ENCODE measurements at regions not wholly inside any gene's neighbourhood (a gene's known extent, or its start where the extent isn't known, plus 50 kb on each side); places are given as distances from the start of the nearest gene placed in this dataset.

GRCh38 chr17:12242345-12242954 lies 221.8 kb downstream of the MAP2K4 start:
- DNase-seq = peak in 1 of 2 donors; percentile 67
- H3K9me3 ChIP-seq = no peaks in the 10 kb centered on the region
- intact Hi-C loops (cut with DNase I; ENCODE audit: low total_unique reads) = no loop called here
- H3K27me3 ChIP-seq = no peaks in the 10 kb centered on the region
- 35 to 62% (median 57%) methylated on average over 9 of the region's 9 CpGs for WGBS, 5 donors
- peak overlapping the region in 1 of 5 donors; percentile 13 for H3K27ac ChIP-seq
- TF ChIP-seq POLR2AphosphoS5 (IDR thresholded peaks at IDR 0.05) (peak in 1 of 3 donors; percentile 23), POLR2A (IDR thresholded peaks at IDR 0.05) (no peak)
- H3K4me3 ChIP-seq = no peak overlapping the region
- H3K4me1 ChIP-seq = peaks cover 0 to 16% (median 8%) of the 10 kb centered on the region in 4 donors
- no peaks in the 10 kb centered on the region for H3K36me3 ChIP-seq

- Histone ChIP-seq H3K36me3 (no peaks in the 10 kb centered on the region), H3K4me1 (peaks cover 0 to 11% (median 2%) of the 10 kb centered on the region in 4 donors), H3K4me3 (no peak overlapping the region), H3K27ac (no peak overlapping the region), H3K9me3 (no peaks in the 10 kb centered on the region), H3K27me3 (no peaks in the 10 kb centered on the region)
- 54 to 72% (median 67%) methylated on average over 2 of the region's 2 CpGs for WGBS, 5 donors
- peak in 1 of 2 donors; percentile 47 for DNase-seq
- intact Hi-C loops (cut with DNase I; ENCODE audit: low total_unique reads) = no loop called here
- no peak for TF ChIP-seq EP300 (IDR thresholded peaks at IDR 0.05)
- no peak for TF ChIP-seq CTCF (IDR thresholded peaks at IDR 0.05)
- no peak for TF ChIP-seq POLR2AphosphoS5 (IDR thresholded peaks at IDR 0.05)
Measured at GRCh38 chr17:12247761-12248160, 227.1 kb downstream of the MAP2K4 start.

GRCh38 chr17:12250973-12251372 lies 230.3 kb downstream of the MAP2K4 start:
- Histone ChIP-seq H3K27ac (no peak overlapping the region), H3K4me1 (peaks cover 0 to 13% (median 0%) of the 10 kb centered on the region in 4 donors), H3K4me3 (no peak overlapping the region), H3K36me3 (no peaks in the 10 kb centered on the region), H3K27me3 (no peaks in the 10 kb centered on the region), H3K9me3 (no peaks in the 10 kb centered on the region)
- TF ChIP-seq POLR2A (IDR thresholded peaks at IDR 0.05) (no peak), POLR2AphosphoS5 (IDR thresholded peaks at IDR 0.05) (no peak), EP300 (IDR thresholded peaks at IDR 0.05) (no peak), CTCF (IDR thresholded peaks at IDR 0.05) (no peak)
- DNase-seq = no peak
- intact Hi-C loops (cut with DNase I; ENCODE audit: low total_unique reads) = loop anchor here (10.0 kb wide), 3 partner anchors 76 to 744 kb away; no protein-coding TSS in a partner anchor
- WGBS, 5 donors = 83 to 98% (median 92%) methylated on average over 4 of the region's 4 CpGs

GRCh38 chr17:12252462-12252861 lies 231.8 kb downstream of the MAP2K4 start:
- DNase-seq = no peak
- WGBS, 5 donors = 33 to 57% (median 42%) methylated on average over 6 of the region's 6 CpGs
- no peak for TF ChIP-seq POLR2AphosphoS5 (IDR thresholded peaks at IDR 0.05)
- TF ChIP-seq POLR2A (IDR thresholded peaks at IDR 0.05) = no peak
- no peak for TF ChIP-seq CTCF (IDR thresholded peaks at IDR 0.05)
- TF ChIP-seq EP300 (IDR thresholded peaks at IDR 0.05) = no peak
- Histone ChIP-seq H3K9me3 (no peaks in the 10 kb centered on the region), H3K36me3 (no peaks in the 10 kb centered on the region), H3K4me1 (peaks cover 0 to 25% (median 5%) of the 10 kb centered on the region in 4 donors), H3K27me3 (no peaks in the 10 kb centered on the region), H3K4me3 (no peak overlapping the region), H3K27ac (no peak overlapping the region)
- intact Hi-C loops (cut with DNase I; ENCODE audit: low total_unique reads) = loop anchor here (10.0 kb wide), 3 partner anchors 78 to 742 kb away; no protein-coding TSS in a partner anchor

GRCh38 chr17:12254460-12254859 lies 233.8 kb downstream of the MAP2K4 start:
- H3K27me3 ChIP-seq = no peaks in the 10 kb centered on the region
- H3K36me3 ChIP-seq = no peaks in the 10 kb centered on the region
- no peak overlapping the region for H3K27ac ChIP-seq
- no peak for DNase-seq
- H3K4me1 ChIP-seq = peaks cover 0 to 28% (median 5%) of the 10 kb centered on the region in 4 donors
- intact Hi-C loops (cut with DNase I; ENCODE audit: low total_unique reads) = loop anchor here (10.0 kb wide), 3 partner anchors 80 to 740 kb away; no protein-coding TSS in a partner anchor
- H3K9me3 ChIP-seq = no peaks in the 10 kb centered on the region
- 90 to 93% (median 92%) methylated on average over 9 of the region's 9 CpGs for WGBS, 5 donors
- TF ChIP-seq POLR2A (IDR thresholded peaks at IDR 0.05) = no peak
- TF ChIP-seq EP300 (IDR thresholded peaks at IDR 0.05) = no peak
- TF ChIP-seq CTCF (IDR thresholded peaks at IDR 0.05) = no peak
- no peak for TF ChIP-seq POLR2AphosphoS5 (IDR thresholded peaks at IDR 0.05)
- H3K4me3 ChIP-seq = no peak overlapping the region
